ENCODE measurements at regions not wholly inside any gene's neighbourhood (a gene's known extent, or its start where the extent isn't known, plus 50 kb on each side); places are given as distances from the start of the nearest gene placed in this dataset.

DNA sequence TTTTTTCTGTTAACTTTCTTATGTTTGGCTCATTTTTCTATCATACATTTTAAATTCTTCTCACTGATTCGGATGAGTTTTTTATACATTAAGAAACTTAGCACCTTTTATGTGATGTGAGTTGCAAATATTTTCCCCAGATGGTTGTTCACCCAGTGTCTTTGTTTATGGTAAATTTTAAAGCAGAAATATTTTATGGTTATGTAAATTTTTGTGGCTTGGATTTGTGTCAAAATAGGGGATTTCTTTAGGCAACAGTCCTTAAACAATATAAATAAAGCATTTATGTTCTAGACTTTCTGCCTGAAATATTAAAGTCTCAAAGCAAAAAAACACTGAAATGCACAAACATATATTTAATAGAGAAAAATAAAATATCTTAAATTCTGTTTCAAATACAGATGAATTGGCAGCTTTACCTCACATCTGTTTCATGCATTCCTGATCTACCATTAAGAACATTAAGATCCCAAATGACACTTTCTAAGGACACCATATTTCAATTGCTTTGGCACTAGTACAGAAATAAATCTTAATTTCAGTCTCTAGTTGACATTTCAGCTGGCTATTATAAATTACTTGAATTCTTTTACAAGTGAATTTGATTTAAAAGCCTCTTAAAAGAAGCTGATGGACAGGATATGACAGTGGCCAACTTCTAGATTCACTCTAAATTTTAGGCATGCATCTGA, 646.6 kb downstream of the HACE1 start:
- TF ChIP-seq, protein P1, sequence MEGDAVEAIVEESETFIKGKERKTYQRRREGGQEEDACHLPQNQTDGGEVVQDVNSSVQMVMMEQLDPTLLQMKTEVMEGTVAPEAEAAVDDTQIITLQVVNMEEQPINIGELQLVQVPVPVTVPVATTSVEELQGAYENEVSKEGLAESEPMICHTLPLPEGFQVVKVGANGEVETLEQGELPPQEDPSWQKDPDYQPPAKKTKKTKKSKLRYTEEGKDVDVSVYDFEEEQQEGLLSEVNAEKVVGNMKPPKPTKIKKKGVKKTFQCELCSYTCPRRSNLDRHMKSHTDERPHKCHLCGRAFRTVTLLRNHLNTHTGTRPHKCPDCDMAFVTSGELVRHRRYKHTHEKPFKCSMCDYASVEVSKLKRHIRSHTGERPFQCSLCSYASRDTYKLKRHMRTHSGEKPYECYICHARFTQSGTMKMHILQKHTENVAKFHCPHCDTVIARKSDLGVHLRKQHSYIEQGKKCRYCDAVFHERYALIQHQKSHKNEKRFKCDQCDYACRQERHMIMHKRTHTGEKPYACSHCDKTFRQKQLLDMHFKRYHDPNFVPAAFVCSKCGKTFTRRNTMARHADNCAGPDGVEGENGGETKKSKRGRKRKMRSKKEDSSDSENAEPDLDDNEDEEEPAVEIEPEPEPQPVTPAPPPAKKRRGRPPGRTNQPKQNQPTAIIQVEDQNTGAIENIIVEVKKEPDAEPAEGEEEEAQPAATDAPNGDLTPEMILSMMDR (IDR thresholded peaks at IDR 0.05): no peak
- no peak for TF ChIP-seq POLR2AphosphoS5 (IDR thresholded peaks at IDR 0.05)
- TF ChIP-seq POLR2A (IDR thresholded peaks at IDR 0.05): no peak
- TF ChIP-seq EP300 (IDR thresholded peaks at IDR 0.05): no peak
